AG09319 (cell line): ENCODE measurements at regions not wholly inside any gene's neighbourhood (a gene's known extent, or its start where the extent isn't known, plus 50 kb on each side); places are given as distances from the start of the nearest gene placed in this dataset.

ENCODE experiments used
- DNase-seq: peaks from one replicate; pipeline ENCODE4 v3.0.0-alpha.2; 2010; ENCODE audit warnings: low read depth; ENCODE audit errors: extremely low read depth
- CTCF ChIP-seq: IDR thresholded peaks from 2 replicates; pipeline ENCODE4 v1.5.1; 2011; ENCODE audit warnings: low read depth, mild to moderate bottlenecking, inconsistent platforms, low read length, moderate library complexity

- DNase-seq = no peak
- TF ChIP-seq CTCF = no peak
Measured at GRCh38 chr5:88425124-88425523, 156.5 kb upstream of the TMEM161B start.

- no peak for DNase-seq
- TF ChIP-seq CTCF = no peak
Measured at GRCh38 chr5:88419931-88420330, 151.3 kb upstream of the TMEM161B start.

- no peak for DNase-seq
- no peak for TF ChIP-seq CTCF
Measured at GRCh38 chr5:88407341-88407740, 138.7 kb upstream of the TMEM161B start.

- DNase-seq = no peak
- TF ChIP-seq CTCF = no peak
Measured at GRCh38 chr5:88405783-88406182, 137.1 kb upstream of the TMEM161B start.

GRCh38 chr5:88404405-88404804 lies 135.8 kb upstream of the TMEM161B start:
- no peak for TF ChIP-seq CTCF
- DNase-seq = no peak

- DNase-seq = no peak
- no peak for TF ChIP-seq CTCF
Measured at GRCh38 chr5:88401686-88402085, 133.0 kb upstream of the TMEM161B start.

- no peak for TF ChIP-seq CTCF
- DNase-seq = no peak
Measured at GRCh38 chr5:88401228-88401627, 132.6 kb upstream of the TMEM161B start.
